Retinal pigment epithelial cell (primary cell): ENCODE measurements at regions not wholly inside any gene's neighbourhood (a gene's known extent, or its start where the extent isn't known, plus 50 kb on each side); places are given as distances from the start of the nearest gene placed in this dataset.

Experiments
- DNase-seq: peaks from one replicate; pipeline ENCODE4 v3.0.0-alpha.2; 2010; ENCODE audit warnings: low read depth
- H3K4me3 ChIP-seq: 2 replicates; pipeline ENCODE4 v1.5.1; 2011; ENCODE audit warnings: mild to moderate bottlenecking, low read length, control low read depth, moderate library complexity
- CTCF ChIP-seq: conservative IDR thresholded peaks from 2 replicates; pipeline ENCODE4 v1.5.1; 2011; ENCODE audit warnings: low read depth, low read length, control low read depth, inconsistent platforms

GRCh38 chrX:25925946-25926345 is 212.2 kb upstream of the MAGEB18 start:
- DNase-seq: no peak
- no peak for TF ChIP-seq CTCF

GRCh38 chrX:25928316-25928715 is 209.8 kb upstream of the MAGEB18 start:
- no peak for TF ChIP-seq CTCF
- no peak for DNase-seq
- H3K4me3 ChIP-seq: no peak overlapping the region

More at GRCh38 chrX:25925946-25926345, 212.2 kb upstream of the MAGEB18 start:
- H3K4me3 ChIP-seq: no peak overlapping the region

- H3K4me3 ChIP-seq: no peak overlapping the region
- DNase-seq: peak; percentile 34
- no peak for TF ChIP-seq CTCF
Measured at GRCh38 chrX:25941087-25941486, 197.1 kb upstream of the MAGEB18 start.

GRCh38 chrX:25941559-25942250 is 196.4 kb upstream of the MAGEB18 start:
- H3K4me3 ChIP-seq: no peak overlapping the region
- TF ChIP-seq CTCF: no peak
- DNase-seq: no peak

- H3K4me3 ChIP-seq: no peak overlapping the region
- TF ChIP-seq CTCF: peak; percentile 53
- no peak for DNase-seq
Measured at GRCh38 chrX:25968920-25969319, 169.2 kb upstream of the MAGEB18 start.

- no peak for TF ChIP-seq CTCF
- no peak overlapping the region for H3K4me3 ChIP-seq
- DNase-seq: no peak
Measured at GRCh38 chrX:25976683-25977310, 161.3 kb upstream of the MAGEB18 start.

- no peak for DNase-seq
- no peak for TF ChIP-seq CTCF
Measured at GRCh38 chrX:25998687-25999086, 139.5 kb upstream of the MAGEB18 start.

More at GRCh38 chrX:25998687-25999086, 139.5 kb upstream of the MAGEB18 start:
- no peak overlapping the region for H3K4me3 ChIP-seq
